GM10266 (cell line): ENCODE measurements at regions not wholly inside any gene's neighbourhood (a gene's known extent, or its start where the extent isn't known, plus 50 kb on each side); places are given as distances from the start of the nearest gene placed in this dataset.

Source experiments
- DNase-seq: peaks from one replicate; pipeline ENCODE4 v3.0.0; 2012; ENCODE audit errors: extremely low spot score
- CTCF ChIP-seq: IDR thresholded peaks from 2 replicates; pipeline ENCODE4 v1.5.1; 2012; ENCODE audit warnings: mild to moderate bottlenecking, low read depth; ENCODE audit not compliant: control insufficient read depth, insufficient read depth; ENCODE audit errors: missing control alignments

GRCh38 chr2:122100346-122100745, 344.9 kb downstream of the TSN start:
- DNase-seq = no peak
- TF ChIP-seq CTCF = no peak

GRCh38 chr2:122100756-122101155, 345.3 kb downstream of the TSN start:
- TF ChIP-seq CTCF = no peak
- no peak for DNase-seq

GRCh38 chr2:122101319-122101718, 345.9 kb downstream of the TSN start:
- DNase-seq = no peak
- no peak for TF ChIP-seq CTCF

- TF ChIP-seq CTCF = no peak
- DNase-seq = no peak
Measured at GRCh38 chr2:122105171-122105876, 349.9 kb downstream of the TSN start.

GRCh38 chr2:122105877-122106206, 350.4 kb downstream of the TSN start:
- TF ChIP-seq CTCF = no peak
- DNase-seq = no peak

GRCh38 chr2:122108186-122108585, 352.7 kb downstream of the TSN start:
- no peak for TF ChIP-seq CTCF
- DNase-seq = no peak

GRCh38 chr2:122112216-122113005, 357.0 kb downstream of the TSN start:
- DNase-seq = no peak
- no peak for TF ChIP-seq CTCF
